OCI-LY3 (cell line): ENCODE measurements at regions not wholly inside any gene's neighbourhood (a gene's known extent, or its start where the extent isn't known, plus 50 kb on each side); places are given as distances from the start of the nearest gene placed in this dataset.

Source experiments
- H2AFZ ChIP-seq: fragments of 200-600, 300-600 bp; shearing (Covaris generic); 2 replicates; pipeline ENCODE4 v1.6.0; 2014; ENCODE audit warnings: antibody characterized with exemption, low read depth, low read length
- H3K27ac ChIP-seq: fragments of 200-600, 300-600 bp; sonication (generic); 2 replicates; pipeline ENCODE4 v1.5.1; 2014; ENCODE audit warnings: mild to moderate bottlenecking, low read length, moderate library complexity, mixed read lengths
- H3K27me3 ChIP-seq: fragments of 200-600, 300-600 bp; sonication (generic); 2 replicates; pipeline ENCODE4 v1.6.1; 2014; ENCODE audit warnings: low read depth, low read length, mixed read lengths
- H3K36me3 ChIP-seq: fragments of 200-600, 300-600 bp; sonication (generic); replicated peaks from 2 replicates; pipeline ENCODE3; 2014; ENCODE audit warnings: low read depth, low read length, mixed read lengths
- H3K4me1 ChIP-seq: fragments of 300-600, 200-600 bp; sonication (generic); 2 replicates; pipeline ENCODE4 v1.6.1; 2014; ENCODE audit warnings: low read length, mixed read lengths
- H3K4me2 ChIP-seq: fragments of 200-600, 300-600 bp; sonication (generic); 2 replicates; pipeline ENCODE4 v1.6.1; 2014; ENCODE audit warnings: low read length, mixed read lengths
- H3K4me3 ChIP-seq: fragments of 300-600, 200-600 bp; sonication (generic); 2 replicates; pipeline ENCODE4 v1.5.1; 2014; ENCODE audit warnings: antibody characterized with exemption, mild to moderate bottlenecking, low read length, moderate library complexity
- H3K79me2 ChIP-seq: fragments of 300-600, 200-600 bp; shearing (Covaris generic); 2 replicates; pipeline ENCODE4 v1.6.1; 2014; ENCODE audit warnings: mild to moderate bottlenecking, low read length, mixed read lengths
- H3K9ac ChIP-seq: fragments of 300-600, 200-600 bp; shearing (Covaris generic); 2 replicates; pipeline ENCODE4 v1.6.0; 2014; ENCODE audit warnings: mild to moderate bottlenecking, low read length, moderate library complexity
- H3K9me3 ChIP-seq: fragments of 200-600, 300-600 bp; shearing (Covaris generic); 2 replicates; pipeline ENCODE4 v1.6.1; 2014; ENCODE audit warnings: low read length, mixed read lengths; ENCODE audit not compliant: insufficient read depth
- H4K20me1 ChIP-seq: fragments of 200-600, 300-600 bp; sonication (generic); 2 replicates; pipeline ENCODE4 v1.6.1; 2016; ENCODE audit warnings: low read length, mixed read lengths; ENCODE audit not compliant: insufficient read depth
- CTCF ChIP-seq: fragments of 200-600, 300-600 bp; sonication (generic); IDR thresholded peaks from 2 replicates; pipeline ENCODE4 v1.5.1; 2014; ENCODE audit warnings: antibody characterized with exemption, low read length, low read depth
- EZH2phosphoT487 ChIP-seq: fragments of 200-600 bp; shearing (Covaris generic); IDR thresholded peaks from 2 replicates; pipeline ENCODE4 v1.6.1; 2018; ENCODE audit warnings: antibody characterized with exemption, mixed run types, low read depth

GRCh38 chr22:48641906-48642475 is 1185.7 kb downstream of the BRD1 start:
- no peak overlapping the region for H3K4me2 ChIP-seq
- no peaks in the 10 kb centered on the region for H3K79me2 ChIP-seq
- no peak for TF ChIP-seq CTCF
- no peak overlapping the region for H2AFZ ChIP-seq
- no peaks in the 10 kb centered on the region for H3K27me3 ChIP-seq
- H3K9ac ChIP-seq = no peak overlapping the region
- no peaks in the 10 kb centered on the region for H3K9me3 ChIP-seq
- no peaks in the 10 kb centered on the region for H3K4me1 ChIP-seq
- no peak overlapping the region for H3K27ac ChIP-seq
- H3K4me3 ChIP-seq = no peak overlapping the region
- H4K20me1 ChIP-seq = no peaks in the 10 kb centered on the region
- H3K36me3 ChIP-seq = no peaks in the 10 kb centered on the region

DNA sequence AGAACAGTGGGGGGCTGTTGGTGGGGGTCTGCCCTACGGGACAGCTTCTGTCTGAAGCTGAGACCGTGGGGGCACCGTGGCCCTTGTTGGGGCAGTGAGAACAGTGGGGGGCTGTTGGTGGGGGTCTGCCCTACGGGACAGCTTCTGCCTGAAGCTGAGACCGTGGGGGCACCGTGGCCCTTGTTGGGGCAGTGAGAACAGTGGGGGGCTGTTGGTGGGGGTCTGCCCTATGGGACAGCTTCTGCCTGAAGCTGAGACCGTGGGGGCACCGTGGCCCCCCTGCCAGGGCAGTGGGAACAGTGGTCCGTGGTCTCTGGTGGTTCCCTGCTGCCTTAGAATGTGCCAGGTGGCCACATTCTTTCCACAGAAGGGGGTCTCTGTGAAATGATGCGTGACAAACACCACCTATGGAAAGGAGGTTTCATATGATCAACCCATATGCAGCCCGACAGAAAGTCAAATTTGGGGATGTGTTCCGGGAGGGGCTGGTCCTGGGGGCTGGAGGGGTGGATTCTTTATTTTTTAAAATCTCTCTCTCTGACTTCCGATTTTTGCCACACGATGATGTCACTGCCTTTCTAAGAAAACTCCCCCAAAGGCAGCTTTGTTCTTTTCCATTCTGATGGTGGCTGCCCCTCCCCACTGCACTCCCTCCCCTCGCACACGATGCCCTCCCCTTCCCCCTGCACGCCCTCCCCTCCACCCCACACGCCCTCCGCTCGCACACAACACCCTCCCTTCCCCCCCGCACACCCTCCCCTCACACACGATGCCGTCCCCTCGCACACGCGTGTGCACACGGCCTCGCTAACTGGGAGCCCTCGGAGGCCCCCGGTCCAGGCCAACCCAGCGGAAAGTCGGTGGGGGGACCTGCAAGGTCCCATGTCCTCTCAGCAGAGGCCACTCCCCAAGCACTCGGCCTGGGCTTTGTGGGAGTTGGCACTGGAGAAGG is 1186.5 kb downstream of the BRD1 start:
- Histone ChIP-seq H3K4me3 (no peak overlapping the region), H3K9ac (no peak overlapping the region), H3K36me3 (no peaks in the 10 kb centered on the region), H3K4me2 (no peak overlapping the region), H4K20me1 (no peaks in the 10 kb centered on the region), H3K27ac (no peak overlapping the region), H3K9me3 (no peaks in the 10 kb centered on the region), H3K79me2 (no peaks in the 10 kb centered on the region), H3K4me1 (no peaks in the 10 kb centered on the region), H3K27me3 (no peaks in the 10 kb centered on the region), H2AFZ (no peak overlapping the region)
- TF ChIP-seq CTCF (no peak), EZH2phosphoT487 (no peak)

DNA sequence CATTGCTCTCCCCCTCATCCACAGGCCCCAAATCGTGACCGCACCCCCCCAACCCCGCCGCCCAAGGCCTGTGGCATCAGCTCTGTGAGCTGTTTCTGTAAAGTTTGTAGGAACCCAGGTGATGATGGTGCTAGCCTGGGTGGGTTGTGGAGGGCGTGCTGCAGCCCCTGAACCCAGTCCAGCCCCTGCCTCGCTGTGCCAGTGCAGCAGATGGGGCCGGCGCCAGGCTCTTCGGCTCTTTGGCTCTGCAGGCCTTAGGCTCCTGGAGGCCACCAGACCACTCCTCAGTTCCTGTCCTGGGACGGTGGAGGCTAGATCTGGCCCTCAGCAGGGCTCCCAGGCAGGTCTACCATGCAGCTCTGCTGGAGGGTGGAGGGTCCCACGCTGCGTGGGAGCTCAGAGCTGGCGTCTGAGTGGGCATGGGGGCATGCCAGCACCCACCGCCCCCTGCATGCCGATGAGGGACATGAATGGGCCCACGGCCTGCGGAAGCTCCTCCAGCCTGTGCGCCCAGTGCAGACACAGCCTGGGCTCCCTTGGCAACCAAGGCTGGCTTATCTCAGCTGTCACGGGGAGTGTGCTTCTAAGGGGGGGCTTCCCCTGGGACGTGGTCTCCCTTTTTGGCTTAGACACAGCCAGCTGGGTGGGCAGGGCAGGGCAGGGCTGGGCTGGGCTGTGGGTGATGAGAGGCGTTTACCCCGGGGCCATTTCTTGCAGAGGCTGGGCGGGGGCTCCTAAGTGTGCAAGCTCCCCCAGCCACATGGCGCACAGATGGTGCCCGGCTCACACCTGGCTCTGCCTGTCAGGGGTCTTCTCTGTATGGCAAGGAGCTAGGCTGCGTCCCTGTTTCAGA is 1187.6 kb downstream of the BRD1 start:
- H3K9me3 ChIP-seq = no peaks in the 10 kb centered on the region
- no peaks in the 10 kb centered on the region for H3K27me3 ChIP-seq
- no peak overlapping the region for H3K27ac ChIP-seq
- no peak overlapping the region for H3K4me2 ChIP-seq
- H3K4me3 ChIP-seq = no peak overlapping the region
- no peak overlapping the region for H2AFZ ChIP-seq
- no peaks in the 10 kb centered on the region for H3K36me3 ChIP-seq
- TF ChIP-seq EZH2phosphoT487 = no peak
- TF ChIP-seq CTCF = no peak
- no peaks in the 10 kb centered on the region for H4K20me1 ChIP-seq
- H3K79me2 ChIP-seq = no peaks in the 10 kb centered on the region
- H3K9ac ChIP-seq = no peak overlapping the region
- H3K4me1 ChIP-seq = no peaks in the 10 kb centered on the region
